K562 (cell line): ENCODE measurements at regions not wholly inside any gene's neighbourhood (a gene's known extent, or its start where the extent isn't known, plus 50 kb on each side); places are given as distances from the start of the nearest gene placed in this dataset.
A peak's percentile ranks its signal among the peaks of the same experiment; 100 is the strongest.

ENCODE experiments used
- ATAC-seq: fragments of 200-7000 bp; cut with Tn5 transposase; 3 replicates; pipeline ENCODE4 v1.9.1; 2020; ENCODE audit warnings: moderate library complexity
- BruUV-seq: library from RNA; stranded (reverse); fragments of 400-500 nt; replicated peaks from 2 replicates; lab custom pipeline; 2021; lab: Mats Ljungman, UMichigan
- CTCF ChIA-PET: fragments of 300-600 bp; formaldehyde crosslinking; extraction: SDS; loops from one replicate; lab custom pipeline; 2021; ENCODE audit warnings: low intra/inter-chr PET ratio; lab: Yijun Ruan, JAX
- POLR2A ChIA-PET: fragments of 300-600, 350-650 bp; sonication (Branson Sonifier 250); formaldehyde crosslinking; extraction: SDS; loops from one replicate; lab custom pipeline; 2021; ENCODE audit warnings: antibody characterized with exemption, inconsistent platforms; lab: Yijun Ruan, JAX
- DNase-seq, 4 experiments: peaks; one replicate each; pipeline versions ENCODE4 v3.0.0 to v3.0.0-alpha.2; 2011 to 2018; ENCODE audit warnings: low spot score in 3 of 4, mixed read lengths in 3 of 4; ENCODE audit errors: extremely low read depth in 1 of 4
- FAIRE-seq: peaks from 2 replicates; lab custom pipeline; 2011; peaks lifted over from hg19 to GRCh38; lab: Jason Lieb, UNC
- H2AFZ ChIP-seq: 2 replicates; pipeline ENCODE4 v1.6.0; 2011; ENCODE audit warnings: low read depth, low read length, control low read depth, inconsistent platforms
- H3K27ac ChIP-seq: fragments of 200-600 bp; 3 replicates; pipeline ENCODE4 v1.8.0; 2011; ENCODE audit warnings: low read depth, mild to moderate bottlenecking, control low read depth, inconsistent platforms, low read length, moderate library complexity, mixed read lengths; ENCODE audit errors: extremely low read depth
- H3K27me3 ChIP-seq, 2 experiments: fragments of 300-600 bp in 1 of 2; 2 replicates in 1 of 2; 3 replicates in 1 of 2; pipeline versions ENCODE4 v1.6.0 to v1.8.0; 2011; ENCODE audit warnings: inconsistent platforms in 2 of 2, low read length in 2 of 2, mild to moderate bottlenecking in 1 of 2, mixed read lengths in 1 of 2, moderate library complexity in 1 of 2; ENCODE audit not compliant: control insufficient read depth in 2 of 2, insufficient read depth in 2 of 2
- H3K36me3 ChIP-seq: fragments of 300-600 bp; 3 replicates; pipeline ENCODE4 v1.8.0; 2011; ENCODE audit warnings: mild to moderate bottlenecking, low read length, inconsistent platforms; ENCODE audit not compliant: control insufficient read depth, insufficient read depth
- H3K4me1 ChIP-seq, 2 experiments: fragments of 200-600 bp in 1 of 2; replicated peaks in 1 of 2; 2 replicates in 1 of 2; 3 replicates in 1 of 2; pipeline versions ENCODE4 v1.5.1 to v1.8.0; 2011; ENCODE audit warnings: inconsistent platforms in 2 of 2, low read length in 2 of 2, mild to moderate bottlenecking in 1 of 2, mixed read lengths in 1 of 2, moderate library complexity in 1 of 2; ENCODE audit not compliant: control insufficient read depth in 2 of 2, insufficient read depth in 2 of 2
- H3K4me2 ChIP-seq: 2 replicates; pipeline ENCODE4 v1.6.1; 2011; ENCODE audit warnings: low read length, control low read depth, inconsistent platforms, mixed read lengths; ENCODE audit not compliant: insufficient read depth
- H3K4me3 ChIP-seq: fragments of 200-600 bp; sonication (generic), shearing (Covaris generic); 2 replicates; pipeline ENCODE4 v1.5.1; 2016; ENCODE audit warnings: control low read depth, inconsistent platforms
- H3K79me2 ChIP-seq: fragments of 200-600 bp; 3 replicates; pipeline ENCODE4 v1.8.0; 2011; ENCODE audit warnings: low read length, inconsistent platforms; ENCODE audit not compliant: control insufficient read depth, insufficient read depth
- H3K9ac ChIP-seq, 2 experiments: 2 replicates each; pipeline versions ENCODE4 v1.6.0 to v1.6.1; 2011; ENCODE audit warnings: low read depth in 2 of 2, low read length in 2 of 2, control low read depth in 1 of 2, inconsistent platforms in 1 of 2, mild to moderate bottlenecking in 1 of 2, mixed read lengths in 1 of 2; ENCODE audit not compliant: insufficient read depth in 1 of 2
- H3K9me1 ChIP-seq: one replicate; pipeline ENCODE4 v1.6.0; 2011; ENCODE audit warnings: inconsistent platforms, mild to moderate bottlenecking, low read length, moderate library complexity; ENCODE audit not compliant: control insufficient read depth, insufficient read depth
- H3K9me3 ChIP-seq: replicated peaks from 2 replicates; pipeline ENCODE4 v1.5.1; 2011; ENCODE audit warnings: low read depth, low read length, inconsistent platforms; ENCODE audit not compliant: control insufficient read depth, insufficient read depth
- H4K20me1 ChIP-seq: replicated peaks from 2 replicates; pipeline ENCODE4 v1.6.1; 2011; ENCODE audit warnings: low read length, inconsistent platforms, mixed read lengths; ENCODE audit not compliant: control insufficient read depth, insufficient read depth
- CEBPZ ChIP-seq: fragments of 150-350 bp; IDR thresholded peaks from 2 replicates; pipeline ENCODE4 v1.6.1; 2014; ENCODE audit warnings: low read depth, mild to moderate bottlenecking, low read length, borderline replicate concordance
- DIDO1 ChIP-seq: fragments of 450-650 bp; IDR thresholded peaks from 2 replicates; pipeline ENCODE4 v1.6.1; 2016; ENCODE audit warnings: low read depth, missing biosample characterization, missing genetic modification characterization
- RAD51 ChIP-seq: fragments of 450-650 bp; IDR thresholded peaks from 2 replicates; pipeline ENCODE4 v1.7.1; 2016; ENCODE audit warnings: low read depth, mild to moderate bottlenecking, borderline replicate concordance
- USF2 ChIP-seq: sonication (generic); formaldehyde crosslinking; IDR thresholded peaks from 2 replicates; pipeline ENCODE4 v1.5.0; 2020; ENCODE audit warnings: missing genetic modification reagents
- ZNF124 ChIP-seq: sonication (generic); formaldehyde crosslinking; IDR thresholded peaks from 2 replicates; pipeline ENCODE4 v1.8.1; 2022; ENCODE audit warnings: missing genetic modification reagents
- ZNF436 ChIP-seq: fragments of 250-450, 450-650 bp; sonication (Bioruptor Pico); formaldehyde crosslinking; IDR thresholded peaks from 2 replicates; pipeline ENCODE4 v1.7.0; 2020; ENCODE audit warnings: mild to moderate bottlenecking
- WGBS: fragments of 100-300 bp; shearing (Covaris generic); methylation state at CpG from one replicate; pipeline ENCODE4 v1.1.6; 2016; ENCODE audit warnings: low coverage, mixed read lengths; ENCODE audit not compliant: insufficient coverage; ENCODE audit errors: missing lambda C conversion rate; 5-methylcytosine and 5-hydroxymethylcytosine counted together
- in situ Hi-C: fragments of 300-500 bp; cut with MboI; formaldehyde crosslinking; loops from 4 replicates; pipeline ENCODE4 v1.15.0; 2018; ENCODE audit warnings: inconsistent platforms, mixed read lengths
- intact Hi-C: fragments of 100-400 bp; cut with micrococcal nuclease; formaldehyde crosslinking; loops from 2 replicates; pipeline ENCODE4 v1.14.2; 2022

GRCh38 chr9:113774963-113775362 lies 101.1 kb upstream of the ZNF618 start:
- POLR2A ChIA-PET: no interaction called here
- H3K9me3 ChIP-seq: no peaks in the 10 kb centered on the region
- no peaks in the 10 kb centered on the region for H3K4me1 ChIP-seq
- no peak overlapping the region for H3K27ac ChIP-seq
- no peak overlapping the region for H3K4me2 ChIP-seq
- intact Hi-C loops: no loop called here
- no peaks in the 10 kb centered on the region for H4K20me1 ChIP-seq
- TF ChIP-seq RAD51 (peak; percentile 19; the same call in 1 of the 2 replicates), ZNF436 (no peak), USF2 (peak; percentile 59)
- DNase-seq: peak in 1 of 4 experiments; percentile 9
- no peak overlapping the region for H3K9ac ChIP-seq
- H3K9me1 ChIP-seq: no peaks in the 10 kb centered on the region
- no peak overlapping the region for H2AFZ ChIP-seq
- ATAC-seq: no peak
- no peaks in the 10 kb centered on the region for H3K79me2 ChIP-seq
- no peak for FAIRE-seq
- no TSS peak for BruUV-seq
- in situ Hi-C loops: no loop called here
- WGBS: 0% methylated on average over 1 of the region's 1 CpG
- H3K4me3 ChIP-seq: no peak overlapping the region
- 0 out of 5 replicates have a peak, but pooled peaks cover 0 to 4% of the 10 kb centered on the region in 2 experiments for H3K27me3 ChIP-seq
- H3K36me3 ChIP-seq: no peaks in the 10 kb centered on the region
- CTCF ChIA-PET: no interaction called here

- Histone ChIP-seq H3K79me2 (no peaks in the 10 kb centered on the region), H3K27me3 (no peaks in the 10 kb centered on the region; a peak in 1 of 5 replicates), H3K4me3 (no peak overlapping the region), H2AFZ (no peak overlapping the region), H4K20me1 (no peaks in the 10 kb centered on the region), H3K27ac (no peak overlapping the region), H3K9me1 (no peaks in the 10 kb centered on the region), H3K4me1 (no peaks in the 10 kb centered on the region), H3K36me3 (no peaks in the 10 kb centered on the region), H3K9me3 (no peaks in the 10 kb centered on the region), H3K4me2 (no peak overlapping the region), H3K9ac (no peak overlapping the region)
- POLR2A ChIA-PET: no interaction called here
- no TSS peak for BruUV-seq
- in situ Hi-C loops (no loop called here), intact Hi-C loops (no loop called here)
- DNase-seq (no peak), FAIRE-seq (no peak), ATAC-seq (no peak)
- CTCF ChIA-PET: no interaction called here
- TF ChIP-seq DIDO1 (tag): no peak
- no peak for TF ChIP-seq CEBPZ
- no peak for TF ChIP-seq ZNF124
- WGBS: 0% methylated on average over 3 of the region's 3 CpGs
Observed at GRCh38 chr9:113775749-113776148, 100.4 kb upstream of the ZNF618 start.
